Transverse colon (tissue), 4 donors: ENCODE measurements at regions not wholly inside any gene's neighbourhood (a gene's known extent, or its start where the extent isn't known, plus 50 kb on each side); places are given as distances from the start of the nearest gene placed in this dataset.

Experiments
- DNase-seq: peaks from one replicate; pipeline ENCODE4 v3.0.0-alpha.2; 2019
- H3K27ac ChIP-seq, 4 donors: fragments of 200-600 bp; sonication (generic); 2 replicates each; pipeline ENCODE4 v1.5.1; 2016 to 2018; ENCODE audit warnings: inconsistent platforms in 4 of 4
- H3K27me3 ChIP-seq: fragments of 200-600 bp; sonication (generic); 2 replicates; pipeline ENCODE4 v1.5.1; 2017; ENCODE audit warnings: inconsistent platforms
- H3K36me3 ChIP-seq, 4 donors: fragments of 200-600 bp; sonication (generic); 2 replicates each; pipeline ENCODE4 v1.5.1; 2017 to 2019; ENCODE audit warnings: inconsistent platforms in 4 of 4
- H3K4me1 ChIP-seq, 4 donors: fragments of 200-600 bp; sonication (generic); 2 replicates each; pipeline ENCODE4 v1.5.1; 2017 to 2020; ENCODE audit warnings: inconsistent platforms in 4 of 4
- H3K4me3 ChIP-seq, 4 donors: fragments of 200-600 bp; sonication (generic); 1 replicate in 1 of 4; 2 replicates in 3 of 4; pipeline versions ENCODE4 v1.5.1 to v1.6.1; 2017 to 2019; ENCODE audit warnings: inconsistent platforms in 4 of 4
- H3K9me3 ChIP-seq, 2 donors: fragments of 200-600 bp; sonication (generic); 2 replicates each; pipeline ENCODE4 v1.5.1; 2017 to 2019; ENCODE audit warnings: inconsistent platforms in 2 of 2
- EP300 ChIP-seq: sonication (generic); formaldehyde crosslinking; IDR thresholded peaks from one replicate; pipeline ENCODE4 v1.6.1; 2017; ENCODE audit warnings: antibody characterized with exemption, low read depth
- POLR2A ChIP-seq: fragments of 450-650 bp; IDR thresholded peaks from one replicate; pipeline ENCODE4 v1.6.1; 2016; ENCODE audit warnings: antibody characterized with exemption, mild to moderate bottlenecking, moderate library complexity
- POLR2AphosphoS5 ChIP-seq, 3 donors: sonication (generic); formaldehyde crosslinking; IDR thresholded peaks; one replicate each; pipeline ENCODE4 v1.6.1; 2016; ENCODE audit warnings: antibody characterized with exemption in 3 of 3
- WGBS, 2 donors: methylation state at CpG; one replicate each; pipeline ENCODE4 v1.1.5; 2018; ENCODE audit warnings: low coverage in 1 of 2; 5-methylcytosine and 5-hydroxymethylcytosine counted together
- in situ Hi-C, 4 donors: fragments of 200-750 bp; cut with MboI; loops; one replicate each; pipeline versions ENCODE4 v1.15.0 to v1.15.1; 2017; ENCODE audit warnings: low sequenced_read_pairs in 3 of 4, low pct_ligation_motif_present in 1 of 4, low pct_unique_long_range_greater_than_20kb in 1 of 4
- intact Hi-C: fragments of 100-400 bp; cut with DNase I; formaldehyde crosslinking; loops from one replicate; pipeline ENCODE4 v1.15.1; 2023; ENCODE audit warnings: low total_unique reads
- TF ChIP-seq, protein P1 (sequence below), 5 experiments: fragments of 200-600 bp in 3 of 5; fragments of 450-650 bp in 2 of 5; sonication (generic) in 3 of 5; IDR thresholded peaks; 1 replicate in 2 of 5; 2 replicates in 3 of 5; pipeline ENCODE4 v1.5.1; 2016 to 2017; ENCODE audit warnings: antibody characterized with exemption in 5 of 5, inconsistent platforms in 3 of 5, mild to moderate bottlenecking in 2 of 5, moderate library complexity in 1 of 5

DNA sequence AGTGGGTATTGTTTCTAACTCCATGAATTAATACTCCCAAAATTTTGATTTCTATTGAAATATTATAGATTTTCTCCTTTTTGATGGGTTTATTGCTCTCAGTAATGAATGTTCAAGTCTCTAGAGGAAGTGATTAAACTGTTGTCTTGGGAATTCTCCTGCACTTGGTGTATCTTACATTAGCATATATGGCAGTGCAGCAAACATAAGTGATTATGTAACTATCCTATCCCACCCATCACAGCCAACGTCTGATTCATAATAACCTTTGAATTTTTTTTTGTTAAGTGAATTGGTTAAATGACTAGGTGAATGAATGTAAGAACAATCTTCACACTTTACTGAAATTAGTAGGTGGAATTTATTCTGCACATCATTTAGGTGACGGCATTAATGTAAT, 483.7 kb downstream of the TAF11L14 start:
- no peaks in the 10 kb centered on the region for H3K36me3 ChIP-seq
- DNase-seq = no peak
- no peaks in the 10 kb centered on the region for H3K4me1 ChIP-seq
- no peaks in the 10 kb centered on the region for H3K27me3 ChIP-seq
- TF ChIP-seq POLR2AphosphoS5 (IDR thresholded peaks at IDR 0.05) = no peak
- TF ChIP-seq, protein P1, sequence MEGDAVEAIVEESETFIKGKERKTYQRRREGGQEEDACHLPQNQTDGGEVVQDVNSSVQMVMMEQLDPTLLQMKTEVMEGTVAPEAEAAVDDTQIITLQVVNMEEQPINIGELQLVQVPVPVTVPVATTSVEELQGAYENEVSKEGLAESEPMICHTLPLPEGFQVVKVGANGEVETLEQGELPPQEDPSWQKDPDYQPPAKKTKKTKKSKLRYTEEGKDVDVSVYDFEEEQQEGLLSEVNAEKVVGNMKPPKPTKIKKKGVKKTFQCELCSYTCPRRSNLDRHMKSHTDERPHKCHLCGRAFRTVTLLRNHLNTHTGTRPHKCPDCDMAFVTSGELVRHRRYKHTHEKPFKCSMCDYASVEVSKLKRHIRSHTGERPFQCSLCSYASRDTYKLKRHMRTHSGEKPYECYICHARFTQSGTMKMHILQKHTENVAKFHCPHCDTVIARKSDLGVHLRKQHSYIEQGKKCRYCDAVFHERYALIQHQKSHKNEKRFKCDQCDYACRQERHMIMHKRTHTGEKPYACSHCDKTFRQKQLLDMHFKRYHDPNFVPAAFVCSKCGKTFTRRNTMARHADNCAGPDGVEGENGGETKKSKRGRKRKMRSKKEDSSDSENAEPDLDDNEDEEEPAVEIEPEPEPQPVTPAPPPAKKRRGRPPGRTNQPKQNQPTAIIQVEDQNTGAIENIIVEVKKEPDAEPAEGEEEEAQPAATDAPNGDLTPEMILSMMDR (IDR thresholded peaks at IDR 0.05) = no peak
- no peak for TF ChIP-seq EP300
- TF ChIP-seq POLR2A = no peak
- H3K4me3 ChIP-seq = no peak overlapping the region
- in situ Hi-C loops (no loop called here), intact Hi-C loops (no loop called here)
- 60 to 69% methylated on average over 2 of the region's 2 CpGs for WGBS, 2 donors
- no peaks in the 10 kb centered on the region for H3K9me3 ChIP-seq
- H3K27ac ChIP-seq = no peak overlapping the region

DNA sequence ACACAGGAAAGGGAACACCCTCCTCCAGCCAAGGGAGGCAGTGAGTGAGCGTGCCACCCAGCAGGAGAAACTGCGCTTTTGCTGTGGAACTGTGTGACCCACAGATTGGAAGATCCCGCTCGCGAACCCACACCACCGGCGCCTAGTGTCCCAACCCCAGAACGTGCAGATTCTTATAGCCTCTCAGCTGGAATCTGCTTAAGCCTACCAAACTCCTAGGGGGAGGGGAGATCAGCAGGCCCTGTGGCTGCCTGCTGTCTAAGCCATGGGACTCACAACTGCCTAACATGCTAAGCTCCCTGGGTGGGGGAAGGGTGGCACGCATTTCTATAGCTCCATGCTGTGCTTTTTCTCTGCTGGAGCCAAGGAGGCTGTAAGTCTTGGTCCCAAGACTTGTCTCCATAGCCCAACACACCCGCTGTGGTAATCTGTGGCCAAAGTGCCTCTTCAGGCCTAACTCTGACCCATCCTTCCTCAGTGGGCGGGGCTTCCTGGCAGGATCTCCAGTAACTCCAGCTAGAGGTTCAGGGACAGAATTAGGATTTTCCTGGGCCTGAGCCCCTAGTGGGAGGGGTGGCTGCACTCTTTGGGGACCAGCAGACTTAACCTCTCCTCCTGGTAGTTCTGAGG, 485.0 kb downstream of the TAF11L14 start:
- H3K9me3 ChIP-seq = no peaks in the 10 kb centered on the region
- no peaks in the 10 kb centered on the region for H3K27me3 ChIP-seq
- DNase-seq = no peak
- TF ChIP-seq EP300 = no peak
- H3K36me3 ChIP-seq = no peaks in the 10 kb centered on the region
- intact Hi-C loops (no loop called here), in situ Hi-C loops (no loop called here)
- H3K4me3 ChIP-seq = no peak overlapping the region
- WGBS, 2 donors = 60 to 87% methylated on average over 2 to 9 of the region's 11 CpGs
- no peaks in the 10 kb centered on the region for H3K4me1 ChIP-seq
- no peak overlapping the region for H3K27ac ChIP-seq

DNA sequence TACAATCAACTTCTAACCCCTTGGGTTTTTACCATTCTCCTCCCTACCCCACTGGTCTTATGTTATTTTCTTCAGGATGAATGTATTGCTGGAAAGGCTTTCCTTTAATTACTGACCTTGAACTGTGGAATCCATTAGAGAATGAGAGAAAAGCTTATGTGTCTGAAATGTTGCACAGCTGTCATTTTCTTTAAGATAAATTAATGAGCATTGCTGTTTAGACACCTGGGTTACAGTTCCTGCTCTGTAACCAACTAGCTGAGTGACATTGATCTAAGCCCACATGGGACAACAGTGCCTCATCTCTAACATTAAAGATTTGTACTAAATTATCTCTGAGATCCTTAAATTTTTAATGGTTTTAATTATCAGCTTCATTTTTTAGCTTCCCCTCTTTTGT, 507.0 kb downstream of the TAF11L14 start:
- Histone ChIP-seq H3K27ac (no peak overlapping the region), H3K27me3 (no peaks in the 10 kb centered on the region), H3K36me3 (no peaks in the 10 kb centered on the region), H3K4me3 (no peak overlapping the region), H3K9me3 (no peaks in the 10 kb centered on the region), H3K4me1 (no peaks in the 10 kb centered on the region)
- in situ Hi-C loops = no loop called here
- no peak for DNase-seq
- intact Hi-C loops = no loop called here
- TF ChIP-seq POLR2AphosphoS5 (IDR thresholded peaks at IDR 0.05) (no peak), EP300 (no peak), POLR2A (no peak)
- TF ChIP-seq, protein P1 (IDR thresholded peaks at IDR 0.05) = no peak

DNA sequence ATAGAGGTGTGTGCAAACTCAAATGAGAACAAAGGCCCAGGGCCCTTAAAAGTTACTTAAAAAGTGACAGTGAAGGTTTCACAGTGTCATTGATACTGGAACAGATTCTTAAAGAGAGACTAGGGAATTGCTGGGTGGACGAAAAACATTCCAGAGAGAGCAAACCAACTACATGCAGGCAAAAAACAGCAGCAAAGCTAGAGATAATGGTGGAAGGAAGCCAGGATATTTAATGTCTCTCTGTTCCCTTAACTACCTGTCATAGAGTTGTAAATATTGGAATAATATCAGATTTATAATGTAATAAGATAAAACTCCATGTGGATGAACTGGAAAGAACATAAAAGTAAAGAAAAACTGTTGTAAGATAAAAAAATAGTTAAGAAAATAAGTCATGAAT, 508.6 kb downstream of the TAF11L14 start:
- H3K27me3 ChIP-seq = no peaks in the 10 kb centered on the region
- no peak overlapping the region for H3K27ac ChIP-seq
- no peaks in the 10 kb centered on the region for H3K4me1 ChIP-seq
- no peaks in the 10 kb centered on the region for H3K36me3 ChIP-seq
- no peaks in the 10 kb centered on the region for H3K9me3 ChIP-seq
- intact Hi-C loops (no loop called here), in situ Hi-C loops (no loop called here)
- DNase-seq = no peak
- H3K4me3 ChIP-seq = no peak overlapping the region
- WGBS, 2 donors = 26 to 43% methylated on average over 1 of the region's 1 CpG
- TF ChIP-seq EP300 (no peak), POLR2AphosphoS5 (IDR thresholded peaks at IDR 0.05) (no peak), POLR2A (no peak)
- TF ChIP-seq, protein P1 (IDR thresholded peaks at IDR 0.05) = no peak

DNA sequence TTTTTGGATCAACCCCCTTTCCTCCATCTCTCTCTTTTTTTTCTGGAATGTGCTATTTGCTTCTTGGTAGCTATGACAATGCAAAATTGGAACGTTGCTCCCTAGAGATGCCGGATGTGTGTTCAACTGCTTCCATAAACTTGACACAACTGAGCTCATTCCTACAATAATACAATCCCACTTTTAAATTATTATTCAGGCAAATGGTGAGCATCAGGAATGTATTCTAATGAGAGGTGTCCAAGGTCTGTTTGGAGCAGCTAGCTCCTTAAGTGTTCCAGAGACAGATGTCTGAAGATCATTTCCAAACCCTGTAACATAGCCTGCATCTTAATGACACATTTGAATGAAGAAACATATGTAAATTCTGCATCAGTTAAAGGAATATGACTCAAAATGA, 518.4 kb downstream of the TAF11L14 start:
- Histone ChIP-seq H3K9me3 (no peaks in the 10 kb centered on the region), H3K4me1 (no peaks in the 10 kb centered on the region), H3K4me3 (no peak overlapping the region), H3K36me3 (no peaks in the 10 kb centered on the region), H3K27me3 (no peaks in the 10 kb centered on the region), H3K27ac (no peak overlapping the region)
- TF ChIP-seq EP300 = no peak
- no peak for TF ChIP-seq POLR2AphosphoS5 (IDR thresholded peaks at IDR 0.05)
- TF ChIP-seq POLR2A = no peak
- TF ChIP-seq, protein P1 (IDR thresholded peaks at IDR 0.05) = no peak
- intact Hi-C loops = no loop called here
- 66 to 74% methylated on average over 2 of the region's 2 CpGs for WGBS, 2 donors
- in situ Hi-C loops = no loop called here
- no peak for DNase-seq
